NCI-H2171 (cell line): ENCODE measurements at regions not wholly inside any gene's neighbourhood (a gene's known extent, or its start where the extent isn't known, plus 50 kb on each side); places are given as distances from the start of the nearest gene placed in this dataset.
"Not testable (repeated sequence)": the region's sequence is repeated elsewhere in the genome, so short reads cannot be mapped to it uniquely, and the experiment has no call there.

Source experiments
- DNase-seq: peaks from one replicate; lab custom pipeline; 2025; lab: John Stamatoyannopoulos, UW

- DNase-seq = no peak
These were observed 257.5 kb upstream of the FAT1 start for GRCh38 chr4:186981161-186981560.

- no peak for DNase-seq
These were observed 258.5 kb upstream of the FAT1 start for GRCh38 chr4:186982160-186982559.

GRCh38 chr4:186984105-186984644 lies 260.5 kb upstream of the FAT1 start:
- DNase-seq = no peak

- DNase-seq = no peak
These were observed 276.0 kb upstream of the FAT1 start for GRCh38 chr4:186999686-187000085.

GRCh38 chr4:187000281-187000680 lies 276.6 kb upstream of the FAT1 start:
- no peak for DNase-seq

GRCh38 chr4:187002133-187002532 lies 278.5 kb upstream of the FAT1 start:
- not testable (repeated sequence) for DNase-seq

- no peak for DNase-seq
These were observed 281.0 kb upstream of the FAT1 start for GRCh38 chr4:187004628-187005027.

GRCh38 chr4:187006189-187006618 lies 282.5 kb upstream of the FAT1 start:
- DNase-seq = no peak

- DNase-seq = no peak
These were observed 286.4 kb upstream of the FAT1 start for GRCh38 chr4:187010052-187010451.

- no peak for DNase-seq
These were observed 292.4 kb upstream of the FAT1 start for GRCh38 chr4:187016101-187016500.

GRCh38 chr4:187017147-187017546 lies 293.5 kb upstream of the FAT1 start:
- DNase-seq = no peak

GRCh38 chr4:187019896-187020295 lies 296.2 kb upstream of the FAT1 start:
- no peak for DNase-seq

- DNase-seq = no peak
These were observed 297.0 kb upstream of the FAT1 start for GRCh38 chr4:187020676-187021075.

- no peak for DNase-seq
These were observed 298.0 kb upstream of the FAT1 start for GRCh38 chr4:187021436-187022205.

- DNase-seq = no peak
These were observed 303.6 kb upstream of the FAT1 start for GRCh38 chr4:187027272-187027671.

- DNase-seq = no peak
These were observed 318.6 kb upstream of the FAT1 start for GRCh38 chr4:187042251-187042650.

GRCh38 chr4:187046471-187046870 lies 322.8 kb upstream of the FAT1 start:
- no peak for DNase-seq

GRCh38 chr4:187059021-187059420 lies 335.4 kb upstream of the FAT1 start:
- DNase-seq = no peak

- DNase-seq = no peak
These were observed 336.2 kb upstream of the FAT1 start for GRCh38 chr4:187059895-187060294.

GRCh38 chr4:187060551-187060950 lies 336.9 kb upstream of the FAT1 start:
- DNase-seq = no peak

- no peak for DNase-seq
These were observed 339.6 kb upstream of the FAT1 start for GRCh38 chr4:187063251-187063650.

GRCh38 chr4:187064033-187064432 lies 340.4 kb upstream of the FAT1 start:
- no peak for DNase-seq

GRCh38 chr4:187065396-187065795 lies 341.7 kb upstream of the FAT1 start:
- DNase-seq = no peak

- no peak for DNase-seq
These were observed 342.1 kb upstream of the FAT1 start for GRCh38 chr4:187065806-187066205.
